H1 (cell line): ENCODE measurements at regions not wholly inside any gene's neighbourhood (a gene's known extent, or its start where the extent isn't known, plus 50 kb on each side); places are given as distances from the start of the nearest gene placed in this dataset.

Experiments used
- CTCF ChIA-PET: fragments of 300-600 bp; sonication (Branson Sonifier 250); formaldehyde crosslinking; loops from one replicate; lab custom pipeline; 2021; ENCODE audit not compliant: partially characterized antibody; lab: Charles Lee
- POLR2A ChIA-PET: fragments of 300-600 bp; sonication (Branson Sonifier 250); formaldehyde crosslinking; loops from one replicate; lab custom pipeline; 2021; ENCODE audit warnings: inconsistent platforms; ENCODE audit not compliant: partially characterized antibody; lab: Charles Lee
- DNase-seq, 2 experiments: peaks; one replicate each; pipeline versions ENCODE4 v3.0.0 to v3.0.0-alpha.2; 2010 to 2022; ENCODE audit warnings: low spot score in 2 of 2, low read depth in 1 of 2, mixed read lengths in 1 of 2
- FAIRE-seq: peaks from 2 replicates; lab custom pipeline; 2011; peaks lifted over from hg19 to GRCh38; lab: Jason Lieb, UNC
- H2AFZ ChIP-seq: 2 replicates; pipeline ENCODE4 v1.8.1; 2012; ENCODE audit warnings: low read length, inconsistent platforms
- H2AK5ac ChIP-seq: 2 replicates; pipeline ENCODE4 v1.6.1; 2013; ENCODE audit warnings: low read depth, low read length
- H2BK120ac ChIP-seq: replicated peaks from 2 replicates; pipeline ENCODE3; 2013; ENCODE audit warnings: low read depth, low read length, inconsistent platforms
- H2BK12ac ChIP-seq: 2 replicates; pipeline ENCODE4 v1.6.1; 2013; ENCODE audit warnings: low read depth, low read length
- H2BK15ac ChIP-seq: 2 replicates; pipeline ENCODE4 v1.6.1; 2013; ENCODE audit warnings: low read length
- H2BK20ac ChIP-seq: 2 replicates; pipeline ENCODE4 v1.6.1; 2013; ENCODE audit warnings: low read length
- H2BK5ac ChIP-seq: 2 replicates; pipeline ENCODE4 v1.6.1; 2013; ENCODE audit warnings: low read depth, low read length
- H3K14ac ChIP-seq: 2 replicates; pipeline ENCODE4 v1.6.1; 2013; ENCODE audit warnings: inconsistent platforms; ENCODE audit not compliant: insufficient read length
- H3K18ac ChIP-seq: 2 replicates; pipeline ENCODE4 v1.6.1; 2013; ENCODE audit warnings: low read length; ENCODE audit errors: extremely low read depth
- H3K23ac ChIP-seq: 2 replicates; pipeline ENCODE4 v1.6.1; 2013; ENCODE audit warnings: inconsistent platforms; ENCODE audit not compliant: insufficient read length
- H3K23me2 ChIP-seq: 2 replicates; pipeline ENCODE4 v1.6.1; 2013; ENCODE audit warnings: low read depth, low read length
- H3K27ac ChIP-seq: 2 replicates; pipeline ENCODE4 v1.6.1; 2011; ENCODE audit warnings: low read depth, low read length, inconsistent platforms
- H3K27me3 ChIP-seq, 4 experiments: replicated peaks in 1 of 4; 1 replicate in 1 of 4; 2 replicates in 3 of 4; pipeline versions ENCODE4 v1.6.1 to v1.8.1; 2011 to 2013; ENCODE audit warnings: low read length in 3 of 4, mild to moderate bottlenecking in 3 of 4, inconsistent platforms in 2 of 4, mixed read lengths in 2 of 4, moderate library complexity in 1 of 4; ENCODE audit not compliant: control insufficient read depth in 3 of 4, insufficient read depth in 3 of 4; ENCODE audit errors: extremely low read depth in 1 of 4
- H3K36me3 ChIP-seq, 4 experiments: 2 replicates each; pipeline versions ENCODE4 v1.6.1 to v1.8.1; 2011 to 2013; ENCODE audit warnings: mild to moderate bottlenecking in 4 of 4, low read length in 3 of 4, moderate library complexity in 2 of 4, control low read depth in 1 of 4, inconsistent platforms in 1 of 4; ENCODE audit not compliant: insufficient read depth in 4 of 4, control insufficient read depth in 2 of 4
- H3K4ac ChIP-seq: replicated peaks from 2 replicates; pipeline ENCODE3; 2013; ENCODE audit warnings: low read length, low read depth, mixed read lengths, inconsistent platforms; ENCODE audit not compliant: insufficient read length
- H3K4me1 ChIP-seq, 4 experiments: replicated peaks in 1 of 4; 1 replicate in 1 of 4; 2 replicates in 3 of 4; pipeline versions ENCODE4 v1.6.1 to v1.8.1; 2011 to 2013; ENCODE audit warnings: low read length in 3 of 4, inconsistent platforms in 2 of 4, mixed read lengths in 1 of 4; ENCODE audit not compliant: insufficient read depth in 4 of 4, control insufficient read depth in 3 of 4
- H3K4me2 ChIP-seq, 2 experiments: 2 replicates each; pipeline versions ENCODE4 v1.6.1 to v1.8.1; 2011 to 2013; ENCODE audit warnings: low read depth in 2 of 2, low read length in 2 of 2, control low read depth in 1 of 2, inconsistent platforms in 1 of 2, mild to moderate bottlenecking in 1 of 2; ENCODE audit not compliant: insufficient read depth in 1 of 2
- H3K4me3 ChIP-seq, 4 experiments: fragments of 200-600, 300-600 bp in 1 of 4; sonication (generic), shearing (Covaris generic), sonication (Bioruptor Twin) in 1 of 4; 2 replicates each; pipeline versions ENCODE4 v1.5.1 to v1.8.1; 2011 to 2016; ENCODE audit warnings: low read length in 4 of 4, low read depth in 3 of 4, control low read depth in 2 of 4, inconsistent platforms in 2 of 4, mild to moderate bottlenecking in 2 of 4, mixed read lengths in 1 of 4, moderate library complexity in 1 of 4; ENCODE audit not compliant: insufficient read depth in 2 of 4; ENCODE audit errors: extremely low read depth in 1 of 4
- H3K56ac ChIP-seq: replicated peaks from 2 replicates; pipeline ENCODE3; 2013; ENCODE audit warnings: low read depth, mild to moderate bottlenecking, mixed read lengths, low read length, inconsistent platforms; ENCODE audit not compliant: insufficient read length
- H3K79me1 ChIP-seq: 2 replicates; pipeline ENCODE4 v1.6.1; 2013; ENCODE audit warnings: low read depth, low read length, control low read depth
- H3K79me2 ChIP-seq, 2 experiments: 2 replicates each; pipeline versions ENCODE4 v1.6.1 to v1.8.1; 2012 to 2013; ENCODE audit warnings: low read length in 2 of 2, mild to moderate bottlenecking in 2 of 2, inconsistent platforms in 1 of 2; ENCODE audit not compliant: insufficient read depth in 2 of 2, control insufficient read depth in 1 of 2
- H3K9ac ChIP-seq, 4 experiments: replicated peaks in 1 of 4; 1 replicate in 1 of 4; 2 replicates in 3 of 4; pipeline versions ENCODE4 v1.6.1 to v1.8.1; 2011 to 2013; ENCODE audit warnings: low read depth in 3 of 4, low read length in 3 of 4, control low read depth in 2 of 4, mild to moderate bottlenecking in 2 of 4, moderate library complexity in 2 of 4, inconsistent platforms in 1 of 4; ENCODE audit errors: extremely low read depth in 1 of 4
- H3K9me3 ChIP-seq, 2 experiments: 2 replicates each; pipeline versions ENCODE4 v1.6.1 to v1.8.1; 2012 to 2013; ENCODE audit warnings: mild to moderate bottlenecking in 2 of 2, moderate library complexity in 2 of 2, control low read depth in 1 of 2, inconsistent platforms in 1 of 2, low read depth in 1 of 2, low read length in 1 of 2, mixed read lengths in 1 of 2; ENCODE audit not compliant: insufficient read depth in 2 of 2
- H4K20me1 ChIP-seq, 2 experiments: replicated peaks in 1 of 2; 2 replicates each; pipeline versions ENCODE3 to v1.8.1; 2011 to 2013; ENCODE audit warnings: inconsistent platforms in 2 of 2, low read length in 2 of 2, mild to moderate bottlenecking in 1 of 2; ENCODE audit not compliant: insufficient read depth in 2 of 2, control insufficient read depth in 1 of 2
- H4K5ac ChIP-seq: 2 replicates; pipeline ENCODE4 v1.6.1; 2013; ENCODE audit warnings: low read length, low read depth, mixed read lengths, inconsistent platforms; ENCODE audit not compliant: insufficient read length
- H4K8ac ChIP-seq: 2 replicates; pipeline ENCODE4 v1.8.0; 2013; ENCODE audit warnings: mild to moderate bottlenecking, moderate library complexity, low read length, inconsistent platforms; ENCODE audit not compliant: insufficient read depth; ENCODE audit errors: extremely low read depth
- H4K91ac ChIP-seq: replicated peaks from 2 replicates; pipeline ENCODE3; 2013; ENCODE audit warnings: low read length, mixed read lengths, inconsistent platforms; ENCODE audit not compliant: insufficient read length
- BRCA1 ChIP-seq: IDR thresholded peaks from 2 replicates; pipeline ENCODE4 v1.6.1; 2012; ENCODE audit warnings: low read depth, low read length, improper control_type of control experiment
- E2F6 ChIP-seq: IDR thresholded peaks from 2 replicates; pipeline ENCODE4 v1.6.1; 2012; ENCODE audit warnings: inconsistent platforms
- EGR1 ChIP-seq: IDR thresholded peaks from 2 replicates; pipeline ENCODE4 v1.6.1; 2011; ENCODE audit warnings: low read depth, low read length, borderline replicate concordance
- EP300 ChIP-seq, 2 experiments: IDR thresholded peaks; 1 replicate in 1 of 2; 2 replicates in 1 of 2; pipeline ENCODE4 v1.6.1; 2011 to 2012; ENCODE audit warnings: low read depth in 2 of 2, low read length in 2 of 2, mild to moderate bottlenecking in 2 of 2, borderline replicate concordance in 1 of 2, inconsistent platforms in 1 of 2, moderate library complexity in 1 of 2
- HDAC6 ChIP-seq: IDR thresholded peaks from one replicate; pipeline ENCODE4 v1.7.1; 2012; ENCODE audit warnings: low read depth, mild to moderate bottlenecking, inconsistent platforms, low read length, moderate library complexity
- JUND ChIP-seq: IDR thresholded peaks from 2 replicates; pipeline ENCODE4 v1.6.1; 2011; ENCODE audit warnings: mild to moderate bottlenecking, improper control_type of control experiment, low read length
- POLR2AphosphoS5 ChIP-seq: IDR thresholded peaks from 2 replicates; pipeline ENCODE4 v1.6.1; 2011; ENCODE audit warnings: low read depth, low read length
- POU5F1 ChIP-seq: IDR thresholded peaks from 2 replicates; pipeline ENCODE4 v1.6.1; 2011; ENCODE audit warnings: low read depth, mild to moderate bottlenecking, low read length, moderate library complexity
- RBBP5 ChIP-seq: IDR thresholded peaks from 2 replicates; pipeline ENCODE4 v1.7.1; 2012; ENCODE audit warnings: low read depth, mild to moderate bottlenecking, inconsistent platforms, low read length, moderate library complexity, borderline replicate concordance
- RXRA ChIP-seq: IDR thresholded peaks from 2 replicates; pipeline ENCODE4 v1.6.1; 2011; ENCODE audit warnings: low read depth, mild to moderate bottlenecking, low read length, moderate library complexity; ENCODE audit not compliant: insufficient read depth
- SP4 ChIP-seq: IDR thresholded peaks from 2 replicates; pipeline ENCODE4 v1.6.1; 2012; ENCODE audit warnings: low read length, inconsistent platforms
- SRF ChIP-seq: IDR thresholded peaks from 2 replicates; pipeline ENCODE4 v1.6.1; 2011; ENCODE audit warnings: mild to moderate bottlenecking, low read depth, low read length, moderate library complexity
- USF2 ChIP-seq: IDR thresholded peaks from 2 replicates; pipeline ENCODE4 v1.6.1; 2011; ENCODE audit warnings: low read length, improper control_type of control experiment
- ZNF274 ChIP-seq: IDR thresholded peaks from 2 replicates; pipeline ENCODE4 v1.7.0; 2012; ENCODE audit warnings: low read length, borderline replicate concordance; ENCODE audit errors: extremely low read depth
- WGBS, 2 experiments: shearing (Covaris generic) in 1 of 2; methylation state at CpG; one replicate each; pipeline versions ENCODE4 v1.1.6 to v1.1.7; 2013 to 2015; ENCODE audit warnings: low lambda C conversion rate in 2 of 2, mixed read lengths in 2 of 2, inconsistent platforms in 1 of 2, low coverage in 1 of 2, missing lambda C conversion rate in 1 of 2; ENCODE audit not compliant: insufficient replicate concordance in 2 of 2, insufficient coverage in 1 of 2, insufficient read length in 1 of 2; ENCODE audit errors: extremely low coverage in 1 of 2, missing lambda C conversion rate in 1 of 2; 5-methylcytosine and 5-hydroxymethylcytosine counted together

- Histone ChIP-seq H2AFZ (no peak overlapping the region), H3K9ac (no peak overlapping the region), H3K79me2 (no peaks in the 10 kb centered on the region), H3K27me3 (no peaks in the 10 kb centered on the region), H2BK12ac (no peak overlapping the region), H3K18ac (no peak overlapping the region), H4K91ac (no peak overlapping the region), H3K27ac (no peak overlapping the region), H2BK5ac (no peak overlapping the region), H3K4ac (no peak overlapping the region), H4K8ac (no peak overlapping the region), H3K79me1 (no peaks in the 10 kb centered on the region), H3K9me3 (no peaks in the 10 kb centered on the region), H4K5ac (no peak overlapping the region), H2BK15ac (no peak overlapping the region), H3K36me3 (no peaks in the 10 kb centered on the region), H2BK20ac (no peak overlapping the region), H3K23ac (no peak overlapping the region), H3K23me2 (no peaks in the 10 kb centered on the region), H3K56ac (no peak overlapping the region), H3K14ac (no peak overlapping the region), H3K4me2 (no peak overlapping the region), H3K4me1 (no peaks in the 10 kb centered on the region), H2BK120ac (no peak overlapping the region), H3K4me3 (no peak overlapping the region), H2AK5ac (no peak overlapping the region), H4K20me1 (no peaks in the 10 kb centered on the region)
- no peak for FAIRE-seq
- TF ChIP-seq RXRA: no peak
- no peak for TF ChIP-seq USF2
- no peak for TF ChIP-seq EP300 (IDR thresholded peaks at IDR 0.05; ENCODE audit: borderline replicate concordance in 1 of 2, low read depth in 2 of 2, low read length in 2 of 2)
- TF ChIP-seq RBBP5: no peak
- no peak for TF ChIP-seq SRF
- no peak for TF ChIP-seq SP4
- no peak for TF ChIP-seq BRCA1
- TF ChIP-seq POU5F1: no peak
- no peak for TF ChIP-seq ZNF274
- TF ChIP-seq EGR1: no peak
- TF ChIP-seq E2F6: no peak
- TF ChIP-seq JUND: no peak
- no peak for TF ChIP-seq HDAC6
- no peak for TF ChIP-seq POLR2AphosphoS5
- whole genome bisulfite sequencing, 2 experiments: 94% methylated on average over 2 of the region's 2 CpGs; no CpG with 5 or more reads in 1 of the 2 experiments
- no peak for DNase-seq
- ChIA-PET CTCF (no interaction called here), POLR2A (no interaction called here)
Observed at GRCh38 chr3:135860761-135861160, 104.8 kb upstream of the PPP2R3A start.
